HG03064 (cell line): ENCODE measurements at regions not wholly inside any gene's neighbourhood (a gene's known extent, or its start where the extent isn't known, plus 50 kb on each side); places are given as distances from the start of the nearest gene placed in this dataset.
A peak's percentile ranks its signal among the peaks of the same experiment; 100 is the strongest.

Experiments
- ATAC-seq: cut with Tn5 transposase; IDR thresholded peaks from one replicate; pipeline ENCODE4 v1.9.1; 2021; ENCODE audit warnings: low read depth; ENCODE audit not compliant: unreplicated experiment

GRCh38 chr11:86124251-86125233 lies 55.7 kb upstream of the PICALM start:
- ATAC-seq, result peak; percentile 67

- no peak for ATAC-seq
These were observed 53.9 kb upstream of the PICALM start for GRCh38 chr11:86122773-86123172.

GRCh38 chr11:86120807-86121206 lies 51.9 kb upstream of the PICALM start:
- ATAC-seq, result no peak

- ATAC-seq, result no peak
These were observed 51.0 kb upstream of the PICALM start for GRCh38 chr11:86119906-86120305.

GRCh38 chr11:86119077-86119476 lies 50.2 kb upstream of the PICALM start:
- no peak for ATAC-seq
